WTC11 (cell line): ENCODE measurements at regions not wholly inside any gene's neighbourhood (a gene's known extent, or its start where the extent isn't known, plus 50 kb on each side); places are given as distances from the start of the nearest gene placed in this dataset.

Experiments used
- ATAC-seq: fragments of 200-7000 bp; cut with Tn5 transposase; 2 replicates; pipeline ENCODE4 v1.10.0; 2021; ENCODE audit warnings: mild to moderate bottlenecking, moderate library complexity
- CTCF ChIA-PET: fragments of 300-600 bp; sonication (Branson Sonifier 250); formaldehyde crosslinking; loops from one replicate; lab custom pipeline; 2021; ENCODE audit warnings: antibody characterized with exemption; lab: Charles Lee
- POLR2A ChIA-PET: fragments of 350-600 bp; sonication (Branson Sonifier 250); formaldehyde crosslinking; loops from one replicate; lab custom pipeline; 2021; ENCODE audit warnings: antibody characterized with exemption; lab: Charles Lee
- DNase-seq: peaks from one replicate; pipeline ENCODE4 v3.0.0; 2021; ENCODE audit warnings: low spot score
- H3K27ac Mint-ChIP-seq: 2 replicates; pipeline ENCODE4 v1.8.0; 2021; ENCODE audit warnings: mixed read lengths
- H3K27me3 Mint-ChIP-seq: 2 replicates; pipeline ENCODE4 v1.8.0; 2021; ENCODE audit warnings: low read depth, mild to moderate bottlenecking, moderate library complexity, mixed read lengths
- H3K36me3 Mint-ChIP-seq: 2 replicates; pipeline ENCODE4 v1.8.0; 2021; ENCODE audit warnings: mixed read lengths
- H3K4me1 Mint-ChIP-seq: 2 replicates; pipeline ENCODE4 v1.8.0; 2022; ENCODE audit warnings: mixed read lengths
- H3K4me3 Mint-ChIP-seq: 2 replicates; pipeline ENCODE4 v1.8.0; 2021; ENCODE audit warnings: mild to moderate bottlenecking, moderate library complexity, mixed read lengths
- H3K9me3 Mint-ChIP-seq: 2 replicates; pipeline ENCODE4 v1.8.0; 2021; ENCODE audit warnings: mixed read lengths
- ARID4B ChIP-seq: sonication (generic); formaldehyde crosslinking; IDR thresholded peaks from 2 replicates; pipeline ENCODE4 v1.8.0; 2023; ENCODE audit warnings: missing genetic modification reagents, mild to moderate bottlenecking, borderline replicate concordance
- ATF1 ChIP-seq: sonication (generic); formaldehyde crosslinking; IDR thresholded peaks from 2 replicates; pipeline ENCODE4 v1.8.1; 2023; ENCODE audit warnings: mild to moderate bottlenecking, moderate library complexity, missing genetic modification reagents
- ELF4 ChIP-seq: sonication (generic); formaldehyde crosslinking; IDR thresholded peaks from 2 replicates; pipeline ENCODE4 v1.8.1; 2022; ENCODE audit warnings: low read depth, mild to moderate bottlenecking, moderate library complexity, missing genetic modification reagents
- EMX1 ChIP-seq: fragments of 250-450 bp; sonication (Bioruptor Pico); IDR thresholded peaks from 2 replicates; pipeline ENCODE4 v1.8.0; 2021; ENCODE audit warnings: mild to moderate bottlenecking
- GTF2I ChIP-seq: fragments of 250-450 bp; sonication (Bioruptor Pico); conservative IDR thresholded peaks from 2 replicates; pipeline ENCODE4 v1.4.0; 2021; ENCODE audit warnings: mild to moderate bottlenecking
- IRF2 ChIP-seq: sonication (generic); formaldehyde crosslinking; IDR thresholded peaks from 2 replicates; pipeline ENCODE4 v1.8.0; 2022; ENCODE audit warnings: low read depth, missing genetic modification reagents, borderline replicate concordance
- JAZF1 ChIP-seq: fragments of 250-450 bp; sonication (Bioruptor Pico); IDR thresholded peaks from 2 replicates; pipeline ENCODE4 v1.9.0; 2021; ENCODE audit warnings: moderate library complexity, mild to moderate bottlenecking, inconsistent platforms
- SP1 ChIP-seq: sonication (generic); formaldehyde crosslinking; conservative IDR thresholded peaks from 2 replicates; pipeline ENCODE4 v1.8.1; 2022; ENCODE audit warnings: missing genetic modification reagents
- TCF7 ChIP-seq: sonication (generic); formaldehyde crosslinking; IDR thresholded peaks from 2 replicates; pipeline ENCODE4 v1.8.0; 2022; ENCODE audit warnings: mild to moderate bottlenecking, low read depth, missing genetic modification reagents, moderate library complexity
- TEAD4 ChIP-seq: sonication (generic); formaldehyde crosslinking; IDR thresholded peaks from 2 replicates; pipeline ENCODE4 v1.8.0; 2022; ENCODE audit warnings: mild to moderate bottlenecking, missing genetic modification reagents
- ZBTB21 ChIP-seq: sonication (generic); formaldehyde crosslinking; IDR thresholded peaks from 2 replicates; pipeline ENCODE4 v1.8.1; 2023; ENCODE audit warnings: mild to moderate bottlenecking, missing genetic modification reagents, borderline replicate concordance
- TF ChIP-seq, protein P1 (sequence below): fragments of 250-450 bp; sonication (Bioruptor Pico); IDR thresholded peaks from 2 replicates; pipeline ENCODE4 v1.9.0; 2021; ENCODE audit warnings: mild to moderate bottlenecking

- no peak for TF ChIP-seq ARID4B
Observed at GRCh38 chr3:27914199-27914598, 192.1 kb upstream of the EOMES start (continued).

GRCh38 chr3:27923349-27924068, 201.4 kb upstream of the EOMES start:
- no peaks in the 10 kb centered on the region for H3K36me3 Mint-ChIP-seq
- no peak for ATAC-seq
- H3K9me3 Mint-ChIP-seq, result no peaks in the 10 kb centered on the region
- POLR2A ChIA-PET, result no interaction called here
- no peak for DNase-seq
- no peaks in the 10 kb centered on the region for H3K27me3 Mint-ChIP-seq
- CTCF ChIA-PET, result no interaction called here
- H3K27ac Mint-ChIP-seq, result no peak overlapping the region
- no peak overlapping the region for H3K4me3 Mint-ChIP-seq
- H3K4me1 Mint-ChIP-seq, result no peaks in the 10 kb centered on the region
- TF ChIP-seq ZBTB21 (CRISPR knock-in tag) (no peak), ATF1 (CRISPR knock-in tag) (no peak), TEAD4 (no peak), EMX1 (CRISPR knock-in tag) (no peak), ELF4 (CRISPR knock-in tag) (no peak), IRF2 (CRISPR knock-in tag) (no peak), ARID4B (no peak), JAZF1 (CRISPR knock-in tag) (no peak), TCF7 (CRISPR knock-in tag) (no peak), SP1 (CRISPR knock-in tag) (no peak), GTF2I (CRISPR knock-in tag) (no peak)
- TF ChIP-seq, protein P1, sequence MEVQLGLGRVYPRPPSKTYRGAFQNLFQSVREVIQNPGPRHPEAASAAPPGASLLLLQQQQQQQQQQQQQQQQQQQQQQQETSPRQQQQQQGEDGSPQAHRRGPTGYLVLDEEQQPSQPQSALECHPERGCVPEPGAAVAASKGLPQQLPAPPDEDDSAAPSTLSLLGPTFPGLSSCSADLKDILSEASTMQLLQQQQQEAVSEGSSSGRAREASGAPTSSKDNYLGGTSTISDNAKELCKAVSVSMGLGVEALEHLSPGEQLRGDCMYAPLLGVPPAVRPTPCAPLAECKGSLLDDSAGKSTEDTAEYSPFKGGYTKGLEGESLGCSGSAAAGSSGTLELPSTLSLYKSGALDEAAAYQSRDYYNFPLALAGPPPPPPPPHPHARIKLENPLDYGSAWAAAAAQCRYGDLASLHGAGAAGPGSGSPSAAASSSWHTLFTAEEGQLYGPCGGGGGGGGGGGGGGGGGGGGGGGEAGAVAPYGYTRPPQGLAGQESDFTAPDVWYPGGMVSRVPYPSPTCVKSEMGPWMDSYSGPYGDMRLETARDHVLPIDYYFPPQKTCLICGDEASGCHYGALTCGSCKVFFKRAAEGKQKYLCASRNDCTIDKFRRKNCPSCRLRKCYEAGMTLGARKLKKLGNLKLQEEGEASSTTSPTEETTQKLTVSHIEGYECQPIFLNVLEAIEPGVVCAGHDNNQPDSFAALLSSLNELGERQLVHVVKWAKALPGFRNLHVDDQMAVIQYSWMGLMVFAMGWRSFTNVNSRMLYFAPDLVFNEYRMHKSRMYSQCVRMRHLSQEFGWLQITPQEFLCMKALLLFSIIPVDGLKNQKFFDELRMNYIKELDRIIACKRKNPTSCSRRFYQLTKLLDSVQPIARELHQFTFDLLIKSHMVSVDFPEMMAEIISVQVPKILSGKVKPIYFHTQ (CRISPR knock-in tag), result no peak
